Peyer's patch (tissue), 4 donors: ENCODE measurements at regions not wholly inside any gene's neighbourhood (a gene's known extent, or its start where the extent isn't known, plus 50 kb on each side); places are given as distances from the start of the nearest gene placed in this dataset.
"Not testable (repeated sequence)": the region's sequence is repeated elsewhere in the genome, so short reads cannot be mapped to it uniquely, and the experiment has no call there.

Source experiments
- DNase-seq, 3 donors: peaks; one replicate each; pipeline ENCODE4 v3.0.0-alpha.2; 2017 to 2019
- H3K27ac ChIP-seq, 4 donors: fragments of 200-600 bp; sonication (generic); one replicate each; pipeline ENCODE4 v1.5.1; 2016 to 2019
- H3K27me3 ChIP-seq, 2 donors: fragments of 200-600 bp; sonication (generic); one replicate each; pipeline ENCODE4 v1.5.1; 2019
- H3K36me3 ChIP-seq, 3 donors: fragments of 200-600 bp; sonication (generic); one replicate each; pipeline ENCODE4 v1.5.1; 2016 to 2019
- H3K4me1 ChIP-seq, 4 donors: fragments of 200-600 bp; sonication (generic); one replicate each; pipeline ENCODE4 v1.5.1; 2016 to 2019
- H3K4me3 ChIP-seq, 4 donors: fragments of 200-600 bp; sonication (generic); 1 replicate in 3 of 4; 2 replicates in 1 of 4; pipeline ENCODE4 v1.5.1; 2016 to 2019; ENCODE audit warnings: mild to moderate bottlenecking in 1 of 4
- H3K9me3 ChIP-seq, 4 donors: fragments of 200-600 bp; sonication (generic); one replicate each; pipeline ENCODE4 v1.5.1; 2016 to 2019; ENCODE audit warnings: mild to moderate bottlenecking in 1 of 4
- POLR2A ChIP-seq, 2 donors: fragments of 450-650 bp; IDR thresholded peaks; one replicate each; pipeline ENCODE4 v1.5.1; 2017; ENCODE audit warnings: antibody characterized with exemption in 2 of 2, mild to moderate bottlenecking in 2 of 2, moderate library complexity in 2 of 2
- TF ChIP-seq, protein P1 (sequence below), 6 experiments: fragments of 450-650 bp in 4 of 6; fragments of 200-600 bp in 2 of 6; sonication (generic) in 1 of 6; IDR thresholded peaks; one replicate each; pipeline ENCODE4 v1.5.1; 2017 to 2019; ENCODE audit warnings: antibody characterized with exemption in 6 of 6, mild to moderate bottlenecking in 3 of 6, moderate library complexity in 1 of 6

GRCh38 chr3:191721990-191722389 is 261.0 kb downstream of the PYDC2 start:
- H3K36me3 ChIP-seq = no peaks in the 10 kb centered on the region
- H3K9me3 ChIP-seq = no peaks in the 10 kb centered on the region
- no peak for TF ChIP-seq POLR2A (IDR thresholded peaks at IDR 0.05)
- TF ChIP-seq, protein P1, sequence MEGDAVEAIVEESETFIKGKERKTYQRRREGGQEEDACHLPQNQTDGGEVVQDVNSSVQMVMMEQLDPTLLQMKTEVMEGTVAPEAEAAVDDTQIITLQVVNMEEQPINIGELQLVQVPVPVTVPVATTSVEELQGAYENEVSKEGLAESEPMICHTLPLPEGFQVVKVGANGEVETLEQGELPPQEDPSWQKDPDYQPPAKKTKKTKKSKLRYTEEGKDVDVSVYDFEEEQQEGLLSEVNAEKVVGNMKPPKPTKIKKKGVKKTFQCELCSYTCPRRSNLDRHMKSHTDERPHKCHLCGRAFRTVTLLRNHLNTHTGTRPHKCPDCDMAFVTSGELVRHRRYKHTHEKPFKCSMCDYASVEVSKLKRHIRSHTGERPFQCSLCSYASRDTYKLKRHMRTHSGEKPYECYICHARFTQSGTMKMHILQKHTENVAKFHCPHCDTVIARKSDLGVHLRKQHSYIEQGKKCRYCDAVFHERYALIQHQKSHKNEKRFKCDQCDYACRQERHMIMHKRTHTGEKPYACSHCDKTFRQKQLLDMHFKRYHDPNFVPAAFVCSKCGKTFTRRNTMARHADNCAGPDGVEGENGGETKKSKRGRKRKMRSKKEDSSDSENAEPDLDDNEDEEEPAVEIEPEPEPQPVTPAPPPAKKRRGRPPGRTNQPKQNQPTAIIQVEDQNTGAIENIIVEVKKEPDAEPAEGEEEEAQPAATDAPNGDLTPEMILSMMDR (IDR thresholded peaks at IDR 0.05) = no peak
- no peaks in the 10 kb centered on the region for H3K27me3 ChIP-seq
- no peak for DNase-seq
- no peak overlapping the region for H3K4me3 ChIP-seq
- H3K4me1 ChIP-seq = no peaks in the 10 kb centered on the region
- no peak overlapping the region for H3K27ac ChIP-seq

GRCh38 chr3:191727338-191727737 is 266.4 kb downstream of the PYDC2 start:
- Histone ChIP-seq H3K4me3 (no peak overlapping the region), H3K36me3 (no peaks in the 10 kb centered on the region), H3K27me3 (no peaks in the 10 kb centered on the region), H3K27ac (no peak overlapping the region), H3K9me3 (no peaks in the 10 kb centered on the region), H3K4me1 (no peaks in the 10 kb centered on the region)
- no peak for DNase-seq
- TF ChIP-seq, protein P1 (IDR thresholded peaks at IDR 0.05) = no peak
- TF ChIP-seq POLR2A (IDR thresholded peaks at IDR 0.05) = no peak

GRCh38 chr3:191728186-191728585 is 267.2 kb downstream of the PYDC2 start:
- Histone ChIP-seq H3K4me1 (no peaks in the 10 kb centered on the region), H3K36me3 (no peaks in the 10 kb centered on the region), H3K27me3 (no peaks in the 10 kb centered on the region), H3K27ac (no peak overlapping the region), H3K4me3 (no peak overlapping the region), H3K9me3 (no peaks in the 10 kb centered on the region)
- DNase-seq = no peak
- no peak for TF ChIP-seq POLR2A (IDR thresholded peaks at IDR 0.05)
- TF ChIP-seq, protein P1 (IDR thresholded peaks at IDR 0.05) = no peak

DNA sequence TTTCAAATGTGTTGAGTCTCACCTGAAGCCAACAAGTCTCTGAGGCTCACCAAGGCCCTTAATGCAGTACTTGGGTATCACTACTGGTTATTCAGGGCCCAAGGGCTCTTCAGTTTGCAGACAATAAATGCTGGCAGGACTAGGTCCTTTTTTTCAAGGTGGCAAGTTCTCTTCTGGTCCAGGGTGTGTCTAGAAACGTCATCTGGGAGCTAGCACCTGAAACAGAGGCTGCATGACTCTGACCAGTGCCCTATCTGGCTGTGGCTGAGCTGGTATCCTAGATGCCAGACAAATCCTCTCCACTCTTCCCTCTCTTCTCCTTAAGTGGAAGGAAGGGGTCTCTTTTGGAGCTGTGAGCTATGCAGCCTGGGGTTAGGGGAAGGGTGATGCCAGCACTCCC is 276.8 kb downstream of the PYDC2 start:
- H3K9me3 ChIP-seq = no peaks in the 10 kb centered on the region
- no peaks in the 10 kb centered on the region for H3K27me3 ChIP-seq
- no peaks in the 10 kb centered on the region for H3K36me3 ChIP-seq
- DNase-seq = no peak
- H3K4me1 ChIP-seq = no peaks in the 10 kb centered on the region
- no peak overlapping the region for H3K4me3 ChIP-seq
- TF ChIP-seq POLR2A (IDR thresholded peaks at IDR 0.05) = no peak
- TF ChIP-seq, protein P1 (IDR thresholded peaks at IDR 0.05) = no peak
- H3K27ac ChIP-seq = no peak overlapping the region

DNA sequence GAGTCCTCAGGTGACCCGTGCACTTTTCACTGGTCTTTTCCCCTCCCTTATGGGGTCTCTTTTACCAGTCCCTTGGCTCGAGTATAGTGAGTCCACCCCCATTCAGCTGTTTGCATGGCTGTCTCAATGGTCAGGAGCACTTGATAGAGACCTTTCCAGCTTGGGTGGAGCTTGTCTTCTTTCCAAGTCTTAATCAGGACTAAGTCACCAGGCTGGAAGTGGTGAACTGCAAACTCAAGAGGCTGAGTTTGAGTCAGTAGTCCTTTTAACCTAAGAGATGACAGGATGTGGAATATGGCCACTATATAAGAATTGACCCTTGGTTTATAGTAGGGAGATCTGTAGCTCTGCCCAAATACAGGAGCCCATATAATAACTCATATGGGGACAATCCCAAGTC is 279.7 kb downstream of the PYDC2 start:
- no peak for TF ChIP-seq POLR2A (IDR thresholded peaks at IDR 0.05)
- TF ChIP-seq, protein P1 (IDR thresholded peaks at IDR 0.05) = no peak
- H3K9me3 ChIP-seq = no peaks in the 10 kb centered on the region

DNA sequence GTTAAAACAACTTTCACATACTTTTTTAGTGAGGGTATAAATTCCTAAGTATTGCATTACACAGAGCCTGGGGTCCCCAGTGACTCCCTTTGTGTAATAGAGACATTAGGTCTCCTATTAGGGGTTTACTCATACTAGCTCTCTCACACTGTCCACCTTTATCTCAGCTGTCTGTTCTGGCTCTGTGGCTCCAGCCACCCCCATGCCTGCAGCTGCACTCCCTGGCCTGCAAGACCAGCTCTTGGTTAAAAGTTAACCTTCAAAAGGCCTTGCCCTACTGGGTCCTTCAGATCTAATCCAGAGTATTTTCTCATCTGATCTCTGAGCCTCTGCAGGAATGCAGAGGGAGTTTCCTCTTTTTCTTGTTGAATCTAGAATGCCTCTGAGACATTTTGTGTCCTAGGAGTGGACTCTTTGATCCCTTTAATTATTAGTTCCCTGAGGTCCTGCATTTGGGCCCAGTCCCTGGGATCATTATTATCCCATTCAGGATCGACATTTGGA is 280.9 kb downstream of the PYDC2 start:
- not testable (repeated sequence) for H3K27ac ChIP-seq, H3K4me3 ChIP-seq

More for the DNA sequence above, 279.7 kb downstream of the PYDC2 start:
- Histone ChIP-seq H3K27ac (no peak overlapping the region), H3K36me3 (no peaks in the 10 kb centered on the region), H3K4me3 (no peak overlapping the region), H3K4me1 (no peaks in the 10 kb centered on the region), H3K27me3 (no peaks in the 10 kb centered on the region)
- no peak for DNase-seq

More for the DNA sequence above, 280.9 kb downstream of the PYDC2 start:
- DNase-seq, H3K27me3 ChIP-seq, H3K36me3 ChIP-seq, H3K9me3 ChIP-seq, H3K4me1 ChIP-seq: not testable (repeated sequence)
